Neuronal stem cell (in vitro differentiated cells): ENCODE measurements at regions not wholly inside any gene's neighbourhood (a gene's known extent, or its start where the extent isn't known, plus 50 kb on each side); places are given as distances from the start of the nearest gene placed in this dataset.

Experiments
- DNase-seq: peaks from one replicate; pipeline ENCODE4 v3.0.0-alpha.2; 2013; ENCODE audit warnings: low spot score
- H2AFZ ChIP-seq: one replicate; pipeline ENCODE4 v1.6.1; 2013; ENCODE audit warnings: mild to moderate bottlenecking, low read length, inconsistent platforms
- H2AK5ac ChIP-seq: 2 replicates; pipeline ENCODE4 v1.6.1; 2013; ENCODE audit warnings: low read depth, mild to moderate bottlenecking, inconsistent platforms, low read length, moderate library complexity, mixed read lengths
- H2BK120ac ChIP-seq: 2 replicates; pipeline ENCODE4 v1.6.1; 2013; ENCODE audit warnings: low read depth, mild to moderate bottlenecking, inconsistent platforms, low read length, moderate library complexity, mixed read lengths
- H2BK12ac ChIP-seq: one replicate; pipeline ENCODE4 v1.6.1; 2013; ENCODE audit warnings: low read length, inconsistent platforms
- H2BK15ac ChIP-seq: 2 replicates; pipeline ENCODE4 v1.6.1; 2013; ENCODE audit warnings: mild to moderate bottlenecking, low read length, inconsistent platforms, mixed read lengths
- H2BK5ac ChIP-seq: one replicate; pipeline ENCODE4 v1.6.1; 2013; ENCODE audit warnings: inconsistent platforms, mild to moderate bottlenecking, low read length, moderate library complexity
- H3K14ac ChIP-seq: one replicate; pipeline ENCODE4 v1.6.1; 2013; ENCODE audit warnings: low read length, inconsistent platforms
- H3K18ac ChIP-seq: 2 replicates; pipeline ENCODE4 v1.6.1; 2013; ENCODE audit warnings: low read length, inconsistent platforms
- H3K23ac ChIP-seq: 2 replicates; pipeline ENCODE4 v1.6.1; 2013; ENCODE audit warnings: low read depth, mild to moderate bottlenecking, mixed read lengths, low read length, inconsistent platforms; ENCODE audit not compliant: poor library complexity
- H3K27ac ChIP-seq: replicated peaks from 3 replicates; pipeline ENCODE4 v1.5.1; 2013; ENCODE audit warnings: low read length, inconsistent platforms
- H3K27me3 ChIP-seq, 3 experiments: 2 replicates each; pipeline ENCODE4 v1.6.1; 2013; ENCODE audit warnings: low read length in 3 of 3, mild to moderate bottlenecking in 2 of 3, inconsistent platforms in 1 of 3, low read depth in 1 of 3, mixed read lengths in 1 of 3, moderate library complexity in 1 of 3; ENCODE audit not compliant: control insufficient read depth in 3 of 3, insufficient read depth in 3 of 3
- H3K36me3 ChIP-seq, 2 donors: replicated peaks in 1 of 2; 2 replicates each; pipeline ENCODE4 v1.6.1; 2013; ENCODE audit warnings: low read length in 2 of 2; ENCODE audit not compliant: control insufficient read depth in 2 of 2, insufficient read depth in 2 of 2
- H3K4ac ChIP-seq: 2 replicates; pipeline ENCODE4 v1.6.1; 2013; ENCODE audit warnings: inconsistent platforms, mild to moderate bottlenecking, low read length, moderate library complexity
- H3K4me1 ChIP-seq, 2 donors: 1 replicate in 1 of 2; 2 replicates in 1 of 2; pipeline ENCODE4 v1.6.1; 2013; ENCODE audit warnings: low read length in 2 of 2, low read depth in 1 of 2; ENCODE audit not compliant: control insufficient read depth in 2 of 2, insufficient read depth in 1 of 2
- H3K4me2 ChIP-seq: one replicate; pipeline ENCODE4 v1.6.1; 2013; ENCODE audit warnings: mild to moderate bottlenecking, low read length, inconsistent platforms; ENCODE audit not compliant: insufficient read depth, poor library complexity, severe bottlenecking
- H3K4me3 ChIP-seq, 2 donors: 2 replicates each; pipeline ENCODE4 v1.5.1; 2013; ENCODE audit warnings: low read length in 2 of 2, mild to moderate bottlenecking in 2 of 2, inconsistent platforms in 1 of 2, moderate library complexity in 1 of 2
- H3K79me1 ChIP-seq: one replicate; pipeline ENCODE4 v1.6.1; 2013; ENCODE audit warnings: low read depth, mild to moderate bottlenecking, inconsistent platforms, low read length, moderate library complexity
- H3K9ac ChIP-seq: one replicate; pipeline ENCODE4 v1.6.1; 2013; ENCODE audit warnings: mild to moderate bottlenecking, low read depth, low read length, inconsistent platforms; ENCODE audit not compliant: poor library complexity
- H3K9me3 ChIP-seq, 2 donors: replicated peaks in 1 of 2; 2 replicates each; pipeline versions ENCODE3 to v1.6.1; 2013; ENCODE audit warnings: low read length in 2 of 2, mild to moderate bottlenecking in 2 of 2, inconsistent platforms in 1 of 2, low read depth in 1 of 2, mixed read lengths in 1 of 2, moderate library complexity in 1 of 2; ENCODE audit not compliant: control insufficient read depth in 2 of 2, insufficient read depth in 1 of 2
- H4K8ac ChIP-seq: one replicate; pipeline ENCODE4 v1.6.1; 2013; ENCODE audit warnings: low read depth, mild to moderate bottlenecking, inconsistent platforms, low read length, moderate library complexity
- H4K91ac ChIP-seq: one replicate; pipeline ENCODE4 v1.6.1; 2013; ENCODE audit warnings: low read length, low read depth, mild to moderate bottlenecking, inconsistent platforms; ENCODE audit not compliant: poor library complexity
- WGBS, 2 donors: extraction: QIAGEN DNeasy Blood & Tissue Kit; methylation state at CpG; one replicate each; pipeline ENCODE4 v1.1.7; 2013; ENCODE audit warnings: missing lambda C conversion rate in 2 of 2, mixed read lengths in 1 of 2; ENCODE audit not compliant: insufficient read length in 2 of 2, insufficient replicate concordance in 1 of 2; ENCODE audit errors: extremely low coverage in 2 of 2; 5-methylcytosine and 5-hydroxymethylcytosine counted together

GRCh38 chr3:193052354-193053045, 134.8 kb upstream of the MB21D2 start:
- no peaks in the 10 kb centered on the region for H3K9me3 ChIP-seq
- H4K91ac ChIP-seq, result no peak overlapping the region
- no peak overlapping the region for H2BK12ac ChIP-seq
- H3K36me3 ChIP-seq, result no peaks in the 10 kb centered on the region
- H2BK120ac ChIP-seq, result no peak overlapping the region
- H4K8ac ChIP-seq, result no peak overlapping the region
- H3K18ac ChIP-seq, result no peak overlapping the region
- no peak overlapping the region for H3K4me3 ChIP-seq
- no peaks in the 10 kb centered on the region for H3K79me1 ChIP-seq
- H3K27ac ChIP-seq, result no peak overlapping the region
- no peak overlapping the region for H2BK15ac ChIP-seq
- no peak for DNase-seq
- no peak overlapping the region for H2AK5ac ChIP-seq
- H3K4me2 ChIP-seq, result no peak overlapping the region
- no peak overlapping the region for H3K14ac ChIP-seq
- no peak overlapping the region for H2BK5ac ChIP-seq
- no peak overlapping the region for H3K9ac ChIP-seq
- H3K4ac ChIP-seq, result no peak overlapping the region
- H3K23ac ChIP-seq, result no peak overlapping the region
- no CpG with 5 or more reads among the region's 8 CpGs for WGBS, 2 donors
- H3K27me3 ChIP-seq, result no peaks in the 10 kb centered on the region
- H2AFZ ChIP-seq, result no peak overlapping the region
- no peaks in the 10 kb centered on the region for H3K4me1 ChIP-seq

DNA sequence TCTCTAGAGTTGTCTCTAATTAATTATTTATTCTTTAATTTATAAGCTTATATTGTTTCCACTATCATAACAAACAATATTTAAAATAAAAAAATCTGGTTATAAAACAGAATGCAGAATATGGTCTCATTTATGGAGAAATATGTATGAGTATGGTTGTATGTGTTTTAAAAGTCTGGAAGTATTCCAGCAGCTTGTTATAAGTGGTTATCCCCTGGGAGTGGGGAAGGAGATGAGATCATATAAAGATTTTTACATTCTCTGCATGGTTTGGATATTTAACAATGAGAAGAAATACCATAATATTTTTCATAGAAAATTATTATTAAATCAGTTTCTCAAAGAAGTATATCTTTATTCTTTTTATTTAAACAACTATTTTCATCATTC, 135.4 kb upstream of the MB21D2 start:
- H2BK5ac ChIP-seq, result no peak overlapping the region
- H3K27ac ChIP-seq, result no peak overlapping the region
- H3K79me1 ChIP-seq, result no peaks in the 10 kb centered on the region
- H4K8ac ChIP-seq, result no peak overlapping the region
- H2BK12ac ChIP-seq, result no peak overlapping the region
- no peaks in the 10 kb centered on the region for H3K36me3 ChIP-seq
- H3K14ac ChIP-seq, result no peak overlapping the region
- H2BK15ac ChIP-seq, result no peak overlapping the region
- H3K9me3 ChIP-seq, result no peaks in the 10 kb centered on the region
- no peak overlapping the region for H3K18ac ChIP-seq
- H3K4me1 ChIP-seq, result peaks cover 0 to 1% of the 10 kb centered on the region in 2 donors
- no peak overlapping the region for H3K9ac ChIP-seq
- no peak overlapping the region for H2BK120ac ChIP-seq
- no peak overlapping the region for H4K91ac ChIP-seq
- no peak overlapping the region for H3K23ac ChIP-seq
- no peak overlapping the region for H2AK5ac ChIP-seq
- no peak overlapping the region for H3K4me2 ChIP-seq
- no peak for DNase-seq
- no peaks in the 10 kb centered on the region for H3K27me3 ChIP-seq
- no peak overlapping the region for H3K4me3 ChIP-seq
- H3K4ac ChIP-seq, result no peak overlapping the region
- no peak overlapping the region for H2AFZ ChIP-seq

DNA sequence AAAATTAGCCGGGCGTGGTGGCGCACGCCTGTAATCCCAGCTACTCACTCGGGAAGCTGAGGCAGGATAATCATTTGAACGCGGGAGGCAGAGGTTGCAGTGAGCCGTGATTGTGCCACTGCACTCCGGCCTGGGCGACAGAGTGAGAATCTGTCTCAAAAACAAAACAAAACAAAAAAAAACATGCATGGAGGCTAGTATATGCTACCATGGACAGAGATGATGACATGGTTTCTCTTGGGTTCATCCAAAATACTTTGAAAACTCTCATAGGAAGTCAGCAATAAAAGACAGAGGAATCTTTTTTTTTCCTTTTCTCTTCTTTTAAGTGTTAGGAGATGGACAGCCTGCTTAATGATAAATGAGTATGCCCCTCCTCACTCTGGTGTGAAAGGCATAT, 137.7 kb upstream of the MB21D2 start:
- Histone ChIP-seq H3K27ac (no peak overlapping the region), H4K8ac (no peak overlapping the region)

GRCh38 chr3:193057616-193058015, 140.0 kb upstream of the MB21D2 start:
- no peak overlapping the region for H3K9ac ChIP-seq
- H2BK15ac ChIP-seq, result no peak overlapping the region
- no peak overlapping the region for H3K4ac ChIP-seq
- no peak overlapping the region for H3K23ac ChIP-seq
- DNase-seq, result no peak
- H3K14ac ChIP-seq, result no peak overlapping the region
- no peak overlapping the region for H3K4me2 ChIP-seq
- no peak overlapping the region for H2BK5ac ChIP-seq
- H2BK12ac ChIP-seq, result no peak overlapping the region
- H3K4me1 ChIP-seq, result peaks cover 0 to 1% of the 10 kb centered on the region in 2 donors
- H4K8ac ChIP-seq, result no peak overlapping the region
- H3K36me3 ChIP-seq, result no peaks in the 10 kb centered on the region
- H4K91ac ChIP-seq, result no peak overlapping the region
- no peak overlapping the region for H3K27ac ChIP-seq
- H3K79me1 ChIP-seq, result no peaks in the 10 kb centered on the region
- no peak overlapping the region for H3K18ac ChIP-seq
- H3K4me3 ChIP-seq, result no peak overlapping the region
- WGBS, 2 donors, result no CpG with 5 or more reads among the region's 2 CpGs
- H3K9me3 ChIP-seq, result no peaks in the 10 kb centered on the region
- no peak overlapping the region for H2AFZ ChIP-seq
- H2BK120ac ChIP-seq, result no peak overlapping the region
- no peak overlapping the region for H2AK5ac ChIP-seq
- H3K27me3 ChIP-seq, result no peaks in the 10 kb centered on the region

More for the DNA sequence above, 137.7 kb upstream of the MB21D2 start:
- Histone ChIP-seq H3K9ac (no peak overlapping the region), H2AK5ac (no peak overlapping the region), H2BK5ac (no peak overlapping the region), H2BK120ac (no peak overlapping the region), H2BK15ac (no peak overlapping the region), H2AFZ (no peak overlapping the region), H4K91ac (no peak overlapping the region), H3K9me3 (no peaks in the 10 kb centered on the region), H3K18ac (no peak overlapping the region), H3K27me3 (no peaks in the 10 kb centered on the region), H3K79me1 (no peaks in the 10 kb centered on the region), H3K4me1 (peaks cover 0 to 1% of the 10 kb centered on the region in 2 donors), H3K36me3 (no peaks in the 10 kb centered on the region), H3K23ac (no peak overlapping the region), H3K14ac (no peak overlapping the region), H3K4ac (no peak overlapping the region), H2BK12ac (no peak overlapping the region), H3K4me2 (no peak overlapping the region), H3K4me3 (no peak overlapping the region)
- no CpG with 5 or more reads among the region's 10 CpGs for WGBS, 2 donors
- DNase-seq, result no peak
